H1 (cell line): ENCODE measurements at regions not wholly inside any gene's neighbourhood (a gene's known extent, or its start where the extent isn't known, plus 50 kb on each side); places are given as distances from the start of the nearest gene placed in this dataset.

Experiments used
- POU5F1 ChIP-seq: IDR thresholded peaks from 2 replicates; pipeline ENCODE4 v1.6.1; 2011; ENCODE audit warnings: low read depth, mild to moderate bottlenecking, low read length, moderate library complexity
- USF2 ChIP-seq: IDR thresholded peaks from 2 replicates; pipeline ENCODE4 v1.6.1; 2011; ENCODE audit warnings: low read length, improper control_type of control experiment

GRCh38 chr7:142405122-142405765 lies 147.4 kb upstream of the PRSS58 start:
- TF ChIP-seq USF2: no peak
- TF ChIP-seq POU5F1: no peak
